ENCODE measurements at regions not wholly inside any gene's neighbourhood (a gene's known extent, or its start where the extent isn't known, plus 50 kb on each side); places are given as distances from the start of the nearest gene placed in this dataset.

DNA sequence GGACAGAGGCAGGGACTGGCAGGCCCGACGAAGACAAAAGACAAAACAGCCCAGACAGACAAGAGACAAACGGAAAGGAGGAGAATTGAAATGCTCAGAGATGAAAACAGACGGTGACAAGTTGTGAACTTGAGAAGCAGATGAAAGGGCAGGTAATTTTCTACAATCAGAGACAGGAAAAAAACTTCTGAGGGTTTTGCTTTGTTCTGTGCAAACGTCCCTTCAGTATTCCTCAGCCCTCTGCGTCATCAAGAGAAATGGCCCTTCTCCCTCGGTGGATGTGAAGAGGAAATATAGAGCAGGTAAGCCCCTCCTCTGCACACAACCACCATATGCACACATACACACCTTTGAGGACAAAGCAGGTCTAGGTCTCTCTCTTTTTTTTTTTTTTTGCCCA is 206.6 kb downstream of the UACA start:
- Histone ChIP-seq H3K4me3 (no peak overlapping the region), H3K27ac (no peak overlapping the region), H3K27me3 (no peaks in the 10 kb centered on the region), H3K36me3 (ENCODE audit: low read depth, missing control alignments) (no peaks in the 10 kb centered on the region), H3K9me3 (no peaks in the 10 kb centered on the region), H3K4me1 (peaks cover 4% of the 10 kb centered on the region)
- WGBS, 2 donors = 68 to 82% methylated on average over 7 of the region's 7 CpGs
- DNase-seq = no peak
- intact Hi-C loops (cut with DNase I; ENCODE audit: low total_unique reads) = no loop called here
- TF ChIP-seq CTCF (IDR thresholded peaks at IDR 0.05) (no peak), POLR2A (IDR thresholded peaks at IDR 0.05) (no peak)

- WGBS, 2 donors = 88% methylated on average over 4 of the region's 4 CpGs
- no peaks in the 10 kb centered on the region for H3K9me3 ChIP-seq
- intact Hi-C loops (cut with DNase I; ENCODE audit: low total_unique reads) = no loop called here
- no peaks in the 10 kb centered on the region for H3K27me3 ChIP-seq
- no peaks in the 10 kb centered on the region for H3K36me3 ChIP-seq (ENCODE audit: low read depth, missing control alignments)
- H3K27ac ChIP-seq = no peak overlapping the region
- H3K4me3 ChIP-seq = no peak overlapping the region
- H3K4me1 ChIP-seq = peaks cover 4% of the 10 kb centered on the region
- no peak for DNase-seq
- TF ChIP-seq POLR2A (IDR thresholded peaks at IDR 0.05) (no peak), CTCF (IDR thresholded peaks at IDR 0.05) (no peak)
Observed at GRCh38 chr15:70556151-70556741, 207.1 kb downstream of the UACA start.

- H3K9me3 ChIP-seq = no peaks in the 10 kb centered on the region
- intact Hi-C loops (cut with DNase I; ENCODE audit: low total_unique reads) = no loop called here
Observed at GRCh38 chr15:70555713-70556112, 207.6 kb downstream of the UACA start.

GRCh38 chr15:70547846-70548487 is 215.4 kb downstream of the UACA start:
- TF ChIP-seq POLR2A (IDR thresholded peaks at IDR 0.05) (no peak), CTCF (IDR thresholded peaks at IDR 0.05) (no peak)
- intact Hi-C loops (cut with DNase I; ENCODE audit: low total_unique reads) = no loop called here
- Histone ChIP-seq H3K4me3 (no peak overlapping the region), H3K9me3 (no peaks in the 10 kb centered on the region), H3K36me3 (ENCODE audit: low read depth, missing control alignments) (no peaks in the 10 kb centered on the region), H3K27me3 (no peaks in the 10 kb centered on the region), H3K4me1 (no peaks in the 10 kb centered on the region), H3K27ac (no peak overlapping the region)
- no peak for DNase-seq

More at GRCh38 chr15:70555713-70556112, 207.6 kb downstream of the UACA start:
- no peaks in the 10 kb centered on the region for H3K36me3 ChIP-seq (ENCODE audit: low read depth, missing control alignments)
- H3K27ac ChIP-seq = no peak overlapping the region
- H3K4me1 ChIP-seq = peaks cover 4% of the 10 kb centered on the region
- TF ChIP-seq CTCF (IDR thresholded peaks at IDR 0.05) = no peak
- no peak for TF ChIP-seq POLR2A (IDR thresholded peaks at IDR 0.05)
- no peak overlapping the region for H3K4me3 ChIP-seq
- no peaks in the 10 kb centered on the region for H3K27me3 ChIP-seq
- WGBS, 2 donors = 74 to 83% methylated on average over 3 of the region's 3 CpGs
- DNase-seq = no peak

DNA sequence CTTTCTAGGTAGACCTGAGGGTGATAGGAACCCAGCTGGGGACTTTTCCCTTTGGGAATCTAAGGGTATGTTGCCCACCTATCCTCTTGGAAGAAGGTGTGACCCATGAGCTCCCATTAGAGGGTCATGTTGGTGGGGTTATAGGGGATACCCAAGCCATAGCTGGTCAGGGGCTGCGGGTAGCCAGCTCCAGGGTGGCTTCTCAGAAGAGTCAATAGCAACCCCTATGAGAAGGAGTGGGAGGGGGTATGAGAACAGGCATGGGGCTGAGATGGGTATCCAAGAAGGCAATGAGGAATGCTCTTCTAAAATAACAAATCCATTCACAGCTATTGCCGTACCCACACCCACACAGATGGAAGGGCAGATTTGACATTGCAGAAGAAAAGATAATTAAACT is 217.8 kb downstream of the UACA start:
- Histone ChIP-seq H3K27me3 (no peaks in the 10 kb centered on the region), H3K27ac (no peak overlapping the region), H3K4me1 (no peaks in the 10 kb centered on the region), H3K4me3 (no peak overlapping the region), H3K36me3 (ENCODE audit: low read depth, missing control alignments) (no peaks in the 10 kb centered on the region), H3K9me3 (no peaks in the 10 kb centered on the region)
- DNase-seq = no peak
- 91% methylated on average over 2 of the region's 2 CpGs for WGBS, 2 donors
- intact Hi-C loops (cut with DNase I; ENCODE audit: low total_unique reads) = no loop called here
- TF ChIP-seq CTCF (IDR thresholded peaks at IDR 0.05) (no peak), POLR2A (IDR thresholded peaks at IDR 0.05) (no peak)
